HG02678 (cell line): ENCODE measurements at regions not wholly inside any gene's neighbourhood (a gene's known extent, or its start where the extent isn't known, plus 50 kb on each side); places are given as distances from the start of the nearest gene placed in this dataset.

Experiments
- ATAC-seq: cut with Tn5 transposase; IDR thresholded peaks from one replicate; pipeline ENCODE4 v1.9.1; 2021; ENCODE audit warnings: mild to moderate bottlenecking, moderate library complexity; ENCODE audit not compliant: unreplicated experiment

GRCh38 chr2:222146488-222146887 is 152.3 kb downstream of the PAX3 start:
- ATAC-seq, result no peak

- ATAC-seq, result no peak
These were observed 156.8 kb downstream of the PAX3 start for GRCh38 chr2:222142027-222142426.

- ATAC-seq, result no peak
These were observed 162.6 kb downstream of the PAX3 start for GRCh38 chr2:222136106-222136630.

GRCh38 chr2:222134654-222135053 is 164.1 kb downstream of the PAX3 start:
- ATAC-seq, result no peak

- no peak for ATAC-seq
These were observed 164.9 kb downstream of the PAX3 start for GRCh38 chr2:222133897-222134296.

GRCh38 chr2:222130855-222131254 is 167.9 kb downstream of the PAX3 start:
- ATAC-seq, result no peak

GRCh38 chr2:222127660-222128059 is 171.1 kb downstream of the PAX3 start:
- no peak for ATAC-seq

- no peak for ATAC-seq
These were observed 177.9 kb downstream of the PAX3 start for GRCh38 chr2:222120933-222121332.

GRCh38 chr2:222115296-222115695 is 183.5 kb downstream of the PAX3 start:
- ATAC-seq, result no peak

- ATAC-seq, result no peak
These were observed 189.7 kb downstream of the PAX3 start for GRCh38 chr2:222108957-222109585.

GRCh38 chr2:222108497-222108896 is 190.3 kb downstream of the PAX3 start:
- ATAC-seq, result no peak

- ATAC-seq, result no peak
These were observed 193.8 kb downstream of the PAX3 start for GRCh38 chr2:222105046-222105445.

- ATAC-seq, result no peak
These were observed 196.0 kb downstream of the PAX3 start for GRCh38 chr2:222102575-222103349.

- no peak for ATAC-seq
These were observed 197.8 kb downstream of the PAX3 start for GRCh38 chr2:222100704-222101699.

GRCh38 chr2:222088561-222088960 is 210.2 kb downstream of the PAX3 start:
- ATAC-seq, result no peak

- ATAC-seq, result no peak
These were observed 210.8 kb downstream of the PAX3 start for GRCh38 chr2:222087998-222088397.

- ATAC-seq, result no peak
These were observed 216.6 kb downstream of the PAX3 start for GRCh38 chr2:222082201-222082600.

- no peak for ATAC-seq
These were observed 218.7 kb downstream of the PAX3 start for GRCh38 chr2:222080141-222080540.

GRCh38 chr2:222076973-222077690 is 221.7 kb downstream of the PAX3 start:
- no peak for ATAC-seq

- ATAC-seq, result no peak
These were observed 224.1 kb downstream of the PAX3 start for GRCh38 chr2:222074674-222075073.
